Liver (tissue), 7 donors: ENCODE measurements at regions not wholly inside any gene's neighbourhood (a gene's known extent, or its start where the extent isn't known, plus 50 kb on each side); places are given as distances from the start of the nearest gene placed in this dataset.

Experiments
- DNase-seq: peaks from one replicate; pipeline ENCODE4 v3.0.0-alpha.2; 2017; ENCODE audit warnings: low spot score
- H3K27ac ChIP-seq, 2 donors: one replicate each; pipeline ENCODE4 v1.7.0; 2013; ENCODE audit warnings: inconsistent platforms in 2 of 2, low read length in 2 of 2, control low read depth in 1 of 2, low read depth in 1 of 2, mild to moderate bottlenecking in 1 of 2
- H3K27me3 ChIP-seq, 4 donors: one replicate each; pipeline versions ENCODE4 v1.6.1 to v1.7.0; 2013; ENCODE audit warnings: low read length in 3 of 4, inconsistent platforms in 1 of 4, mild to moderate bottlenecking in 1 of 4, moderate library complexity in 1 of 4; ENCODE audit not compliant: control insufficient read depth in 4 of 4, insufficient read depth in 4 of 4
- H3K36me3 ChIP-seq, 4 donors: one replicate each; pipeline versions ENCODE4 v1.6.1 to v1.7.0; 2013; ENCODE audit warnings: low read length in 3 of 4, mild to moderate bottlenecking in 3 of 4, low read depth in 1 of 4, moderate library complexity in 1 of 4; ENCODE audit not compliant: control insufficient read depth in 4 of 4, insufficient read depth in 3 of 4
- H3K4me1 ChIP-seq, 4 donors: one replicate each; pipeline versions ENCODE4 v1.6.1 to v1.7.0; 2013; ENCODE audit warnings: low read length in 3 of 4, mild to moderate bottlenecking in 3 of 4, moderate library complexity in 1 of 4; ENCODE audit not compliant: control insufficient read depth in 4 of 4, insufficient read depth in 4 of 4
- H3K4me3 ChIP-seq, 3 donors: one replicate each; pipeline versions ENCODE4 v1.6.1 to v1.7.0; 2013; ENCODE audit warnings: low read length in 3 of 3, control low read depth in 1 of 3, low read depth in 1 of 3, mild to moderate bottlenecking in 1 of 3
- H3K9ac ChIP-seq, 2 donors: one replicate each; pipeline ENCODE4 v1.7.0; 2013; ENCODE audit warnings: low read length in 2 of 2, mild to moderate bottlenecking in 2 of 2, moderate library complexity in 2 of 2, control low read depth in 1 of 2, low read depth in 1 of 2
- H3K9me3 ChIP-seq, 4 donors: one replicate each; pipeline versions ENCODE4 v1.6.1 to v1.7.0; 2013; ENCODE audit warnings: low read length in 3 of 4; ENCODE audit not compliant: control insufficient read depth in 4 of 4
- EGR1 ChIP-seq, 2 donors: IDR thresholded peaks; 2 replicates each; pipeline ENCODE4 v1.6.1; 2016 to 2018; ENCODE audit warnings: antibody characterized with exemption in 2 of 2, low read depth in 2 of 2
- FOXA2 ChIP-seq: IDR thresholded peaks from 2 replicates; pipeline ENCODE4 v1.6.1; 2016; ENCODE audit warnings: antibody characterized with exemption
- GABPA ChIP-seq, 2 donors: IDR thresholded peaks in 1 of 2; conservative IDR thresholded peaks in 1 of 2; 2 replicates each; pipeline ENCODE4 v1.6.1; 2016; ENCODE audit warnings: antibody characterized with exemption in 2 of 2, mild to moderate bottlenecking in 1 of 2, moderate library complexity in 1 of 2
- HNF4A ChIP-seq, 2 donors: conservative IDR thresholded peaks; 2 replicates each; pipeline ENCODE4 v1.6.1; 2016; ENCODE audit warnings: antibody characterized with exemption in 2 of 2, mild to moderate bottlenecking in 2 of 2
- HNF4G ChIP-seq: IDR thresholded peaks from 2 replicates; pipeline ENCODE4 v1.6.1; 2016; ENCODE audit warnings: antibody characterized with exemption
- RXRA ChIP-seq, 2 donors: IDR thresholded peaks; 2 replicates each; pipeline ENCODE4 v1.6.1; 2017 to 2018; ENCODE audit warnings: antibody characterized with exemption in 2 of 2, mild to moderate bottlenecking in 1 of 2
- SP1 ChIP-seq: IDR thresholded peaks from 2 replicates; pipeline ENCODE4 v1.6.1; 2018; ENCODE audit warnings: antibody characterized with exemption, mild to moderate bottlenecking
- TAF1 ChIP-seq: conservative IDR thresholded peaks from 2 replicates; pipeline ENCODE4 v1.6.1; 2016; ENCODE audit warnings: antibody characterized with exemption, mild to moderate bottlenecking
- YY1 ChIP-seq: IDR thresholded peaks from 2 replicates; pipeline ENCODE4 v1.6.1; 2016; ENCODE audit warnings: antibody characterized with exemption, mild to moderate bottlenecking
- WGBS: extraction: QIAGEN DNeasy Blood & Tissue Kit; methylation state at CpG from one replicate; pipeline ENCODE4 v1.1.7; 2013; 5-methylcytosine and 5-hydroxymethylcytosine counted together
- TF ChIP-seq, protein P1 (sequence below): IDR thresholded peaks from 2 replicates; pipeline ENCODE4 v1.6.1; 2016; ENCODE audit warnings: antibody characterized with exemption, mild to moderate bottlenecking
- TF ChIP-seq, protein P2 (sequence below): IDR thresholded peaks from 2 replicates; pipeline ENCODE4 v1.6.1; 2016; ENCODE audit warnings: antibody characterized with exemption
- TF ChIP-seq, protein P3 (sequence below): IDR thresholded peaks from 2 replicates; pipeline ENCODE4 v1.6.1; 2016; ENCODE audit warnings: antibody characterized with exemption
- TF ChIP-seq, protein P4 (sequence below): IDR thresholded peaks from 2 replicates; pipeline ENCODE4 v1.6.1; 2016; ENCODE audit warnings: antibody characterized with exemption
- donor health status: healthy.
- donor health status: healthy.
- donor health status: healthy.
- donor health status: healthy.

DNA sequence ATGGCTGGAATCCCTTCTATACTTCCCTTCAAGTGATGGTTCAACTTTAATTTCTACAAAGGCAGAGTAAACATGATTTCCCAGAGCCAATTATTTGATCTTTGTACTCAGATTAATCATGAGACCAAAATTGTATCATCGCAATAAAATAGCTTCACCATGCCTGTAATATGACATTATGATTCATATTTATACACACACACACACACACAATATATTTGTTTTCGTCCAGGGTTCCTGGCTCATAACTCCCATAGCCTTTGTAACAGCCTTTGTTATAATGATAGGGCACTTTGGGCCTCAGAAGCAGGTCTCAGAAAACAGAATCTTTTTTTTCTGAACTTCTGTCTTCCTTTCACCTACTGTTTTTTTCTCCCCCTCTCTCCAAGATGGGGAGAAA lies 270.6 kb downstream of the ADGRA3 start:
- Histone ChIP-seq H3K4me1 (no peaks in the 10 kb centered on the region), H3K9me3 (no peaks in the 10 kb centered on the region), H3K9ac (no peak overlapping the region), H3K27ac (no peak overlapping the region), H3K27me3 (no peaks in the 10 kb centered on the region), H3K36me3 (no peaks in the 10 kb centered on the region), H3K4me3 (no peak overlapping the region)
- DNase-seq: no peak
- TF ChIP-seq TAF1 (no peak), FOXA2 (no peak), SP1 (no peak), YY1 (no peak), EGR1 (IDR thresholded peaks at IDR 0.05; ENCODE audit: low read depth in 2 of 2) (no peak), GABPA (IDR thresholded peaks at IDR 0.05 in 1 of 2, conservative IDR thresholded peaks at IDR 0.05 in 1 of 2) (no peak), HNF4G (no peak), HNF4A (conservative IDR thresholded peaks at IDR 0.05) (no peak)
- TF ChIP-seq, protein P1, sequence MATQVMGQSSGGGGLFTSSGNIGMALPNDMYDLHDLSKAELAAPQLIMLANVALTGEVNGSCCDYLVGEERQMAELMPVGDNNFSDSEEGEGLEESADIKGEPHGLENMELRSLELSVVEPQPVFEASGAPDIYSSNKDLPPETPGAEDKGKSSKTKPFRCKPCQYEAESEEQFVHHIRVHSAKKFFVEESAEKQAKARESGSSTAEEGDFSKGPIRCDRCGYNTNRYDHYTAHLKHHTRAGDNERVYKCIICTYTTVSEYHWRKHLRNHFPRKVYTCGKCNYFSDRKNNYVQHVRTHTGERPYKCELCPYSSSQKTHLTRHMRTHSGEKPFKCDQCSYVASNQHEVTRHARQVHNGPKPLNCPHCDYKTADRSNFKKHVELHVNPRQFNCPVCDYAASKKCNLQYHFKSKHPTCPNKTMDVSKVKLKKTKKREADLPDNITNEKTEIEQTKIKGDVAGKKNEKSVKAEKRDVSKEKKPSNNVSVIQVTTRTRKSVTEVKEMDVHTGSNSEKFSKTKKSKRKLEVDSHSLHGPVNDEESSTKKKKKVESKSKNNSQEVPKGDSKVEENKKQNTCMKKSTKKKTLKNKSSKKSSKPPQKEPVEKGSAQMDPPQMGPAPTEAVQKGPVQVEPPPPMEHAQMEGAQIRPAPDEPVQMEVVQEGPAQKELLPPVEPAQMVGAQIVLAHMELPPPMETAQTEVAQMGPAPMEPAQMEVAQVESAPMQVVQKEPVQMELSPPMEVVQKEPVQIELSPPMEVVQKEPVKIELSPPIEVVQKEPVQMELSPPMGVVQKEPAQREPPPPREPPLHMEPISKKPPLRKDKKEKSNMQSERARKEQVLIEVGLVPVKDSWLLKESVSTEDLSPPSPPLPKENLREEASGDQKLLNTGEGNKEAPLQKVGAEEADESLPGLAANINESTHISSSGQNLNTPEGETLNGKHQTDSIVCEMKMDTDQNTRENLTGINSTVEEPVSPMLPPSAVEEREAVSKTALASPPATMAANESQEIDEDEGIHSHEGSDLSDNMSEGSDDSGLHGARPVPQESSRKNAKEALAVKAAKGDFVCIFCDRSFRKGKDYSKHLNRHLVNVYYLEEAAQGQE: no peak
- TF ChIP-seq, protein P2, sequence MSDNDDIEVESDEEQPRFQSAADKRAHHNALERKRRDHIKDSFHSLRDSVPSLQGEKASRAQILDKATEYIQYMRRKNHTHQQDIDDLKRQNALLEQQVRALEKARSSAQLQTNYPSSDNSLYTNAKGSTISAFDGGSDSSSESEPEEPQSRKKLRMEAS: no peak
- 88% methylated on average over 2 of the region's 2 CpGs for WGBS

DNA sequence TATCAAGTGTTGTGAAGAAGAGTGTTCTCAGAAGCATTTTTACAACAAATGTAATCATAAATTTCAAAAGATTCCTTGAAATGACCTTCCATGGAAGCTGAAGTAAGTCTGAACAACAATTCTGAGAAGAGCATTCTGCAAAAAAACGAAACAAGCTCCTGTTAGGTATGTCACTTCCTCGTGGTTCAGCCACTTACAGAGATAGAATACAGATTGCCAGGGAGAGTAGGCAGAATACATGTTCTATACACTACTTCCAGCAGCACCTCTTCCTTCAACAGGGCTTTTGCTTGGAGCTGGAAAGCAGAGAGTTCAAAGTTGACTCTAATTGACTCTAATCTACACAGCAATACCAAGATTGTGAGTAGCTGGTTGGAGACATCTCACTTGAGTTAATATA lies 274.5 kb downstream of the ADGRA3 start:
- no peaks in the 10 kb centered on the region for H3K27me3 ChIP-seq
- WGBS: 40% methylated on average over 2 of the region's 2 CpGs

DNA sequence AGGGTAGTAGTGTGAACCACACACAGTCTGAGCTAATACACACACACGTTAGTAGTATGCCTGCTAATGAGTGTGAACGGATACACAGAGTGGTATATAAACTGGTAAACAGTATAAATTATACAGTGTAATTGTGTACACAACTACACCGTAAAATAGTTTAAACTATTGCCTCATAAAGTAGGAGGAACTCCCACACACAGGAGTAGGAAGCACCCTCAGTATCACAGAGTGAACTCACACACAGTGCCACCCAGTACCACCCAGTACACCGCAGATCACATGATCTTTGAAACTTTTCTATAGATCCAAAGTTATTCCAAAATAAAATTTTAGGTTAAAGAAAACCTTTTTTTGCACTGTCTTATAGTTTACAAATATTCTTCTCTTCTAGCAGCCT lies 275.1 kb downstream of the ADGRA3 start:
- Histone ChIP-seq H3K27ac (no peak overlapping the region), H3K9ac (no peak overlapping the region), H3K9me3 (no peaks in the 10 kb centered on the region), H3K27me3 (no peaks in the 10 kb centered on the region), H3K36me3 (no peaks in the 10 kb centered on the region), H3K4me1 (peaks cover 0 to 10% (median 5%) of the 10 kb centered on the region in 4 donors), H3K4me3 (no peak overlapping the region)
- no peak for DNase-seq
- TF ChIP-seq RXRA (IDR thresholded peaks at IDR 0.05) (no peak), FOXA2 (no peak), YY1 (no peak)
- TF ChIP-seq, protein P3, sequence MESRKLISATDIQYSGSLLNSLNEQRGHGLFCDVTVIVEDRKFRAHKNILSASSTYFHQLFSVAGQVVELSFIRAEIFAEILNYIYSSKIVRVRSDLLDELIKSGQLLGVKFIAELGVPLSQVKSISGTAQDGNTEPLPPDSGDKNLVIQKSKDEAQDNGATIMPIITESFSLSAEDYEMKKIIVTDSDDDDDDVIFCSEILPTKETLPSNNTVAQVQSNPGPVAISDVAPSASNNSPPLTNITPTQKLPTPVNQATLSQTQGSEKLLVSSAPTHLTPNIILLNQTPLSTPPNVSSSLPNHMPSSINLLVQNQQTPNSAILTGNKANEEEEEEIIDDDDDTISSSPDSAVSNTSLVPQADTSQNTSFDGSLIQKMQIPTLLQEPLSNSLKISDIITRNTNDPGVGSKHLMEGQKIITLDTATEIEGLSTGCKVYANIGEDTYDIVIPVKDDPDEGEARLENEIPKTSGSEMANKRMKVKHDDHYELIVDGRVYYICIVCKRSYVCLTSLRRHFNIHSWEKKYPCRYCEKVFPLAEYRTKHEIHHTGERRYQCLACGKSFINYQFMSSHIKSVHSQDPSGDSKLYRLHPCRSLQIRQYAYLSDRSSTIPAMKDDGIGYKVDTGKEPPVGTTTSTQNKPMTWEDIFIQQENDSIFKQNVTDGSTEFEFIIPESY: no peak
- TF ChIP-seq, protein P4, sequence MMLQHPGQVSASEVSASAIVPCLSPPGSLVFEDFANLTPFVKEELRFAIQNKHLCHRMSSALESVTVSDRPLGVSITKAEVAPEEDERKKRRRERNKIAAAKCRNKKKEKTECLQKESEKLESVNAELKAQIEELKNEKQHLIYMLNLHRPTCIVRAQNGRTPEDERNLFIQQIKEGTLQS: no peak
- 86% methylated on average over 4 of the region's 4 CpGs for WGBS

More for the DNA sequence above, 274.5 kb downstream of the ADGRA3 start:
- Histone ChIP-seq H3K4me1 (peaks cover 0 to 10% (median 5%) of the 10 kb centered on the region in 4 donors), H3K9me3 (no peaks in the 10 kb centered on the region), H3K27ac (no peak overlapping the region), H3K4me3 (no peak overlapping the region), H3K36me3 (no peaks in the 10 kb centered on the region), H3K9ac (no peak overlapping the region)
- no peak for DNase-seq
- TF ChIP-seq RXRA (IDR thresholded peaks at IDR 0.05): no peak
